Thyroid gland (tissue), 4 donors: ENCODE measurements at regions not wholly inside any gene's neighbourhood (a gene's known extent, or its start where the extent isn't known, plus 50 kb on each side); places are given as distances from the start of the nearest gene placed in this dataset.

Experiments
- CTCF ChIP-seq, 6 experiments: fragments of 200-600 bp in 3 of 6; fragments of 450-650 bp in 3 of 6; sonication (generic) in 3 of 6; IDR thresholded peaks; one replicate each; pipeline ENCODE4 v1.5.1; 2016 to 2019; ENCODE audit warnings: antibody characterized with exemption in 6 of 6, mild to moderate bottlenecking in 2 of 6, inconsistent platforms in 1 of 6, moderate library complexity in 1 of 6
- POLR2A ChIP-seq, 2 donors: fragments of 450-650 bp; IDR thresholded peaks; one replicate each; pipeline ENCODE4 v1.6.1; 2017; ENCODE audit warnings: antibody characterized with exemption in 2 of 2, mild to moderate bottlenecking in 2 of 2, moderate library complexity in 1 of 2

- TF ChIP-seq CTCF (IDR thresholded peaks at IDR 0.05) (no peak), POLR2A (IDR thresholded peaks at IDR 0.05) (no peak)
Measured at GRCh38 chr10:90199093-90199492, 497.7 kb downstream of the KIF20B start.
